GM21717 (cell line): ENCODE measurements at regions not wholly inside any gene's neighbourhood (a gene's known extent, or its start where the extent isn't known, plus 50 kb on each side); places are given as distances from the start of the nearest gene placed in this dataset.
"Not testable (repeated sequence)": the region's sequence is repeated elsewhere in the genome, so short reads cannot be mapped to it uniquely, and the experiment has no call there.

Source experiments
- ATAC-seq: cut with Tn5 transposase; IDR thresholded peaks from one replicate; pipeline ENCODE4 v1.9.1; 2021; ENCODE audit warnings: mild to moderate bottlenecking, moderate library complexity; ENCODE audit not compliant: unreplicated experiment

DNA sequence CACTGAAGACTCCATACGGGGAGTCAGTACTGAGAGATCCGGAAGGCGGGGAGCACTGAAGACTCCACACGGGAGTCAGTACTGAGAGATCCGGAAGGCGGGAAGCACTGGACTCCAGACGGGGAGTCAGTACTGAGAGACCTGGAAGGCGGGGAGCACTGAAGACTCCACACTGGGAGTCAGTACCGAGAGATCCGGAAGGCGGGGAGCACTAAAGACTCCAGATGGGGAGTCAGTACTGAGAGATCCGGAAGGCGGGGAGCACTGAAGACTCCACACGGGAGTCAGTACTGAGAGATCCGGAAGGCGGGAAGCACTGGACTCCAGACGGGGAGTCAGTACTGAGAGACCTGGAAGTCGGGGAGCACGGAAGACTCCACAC, 77.2 kb downstream of the DLL1 start:
- ATAC-seq: not testable (repeated sequence)

DNA sequence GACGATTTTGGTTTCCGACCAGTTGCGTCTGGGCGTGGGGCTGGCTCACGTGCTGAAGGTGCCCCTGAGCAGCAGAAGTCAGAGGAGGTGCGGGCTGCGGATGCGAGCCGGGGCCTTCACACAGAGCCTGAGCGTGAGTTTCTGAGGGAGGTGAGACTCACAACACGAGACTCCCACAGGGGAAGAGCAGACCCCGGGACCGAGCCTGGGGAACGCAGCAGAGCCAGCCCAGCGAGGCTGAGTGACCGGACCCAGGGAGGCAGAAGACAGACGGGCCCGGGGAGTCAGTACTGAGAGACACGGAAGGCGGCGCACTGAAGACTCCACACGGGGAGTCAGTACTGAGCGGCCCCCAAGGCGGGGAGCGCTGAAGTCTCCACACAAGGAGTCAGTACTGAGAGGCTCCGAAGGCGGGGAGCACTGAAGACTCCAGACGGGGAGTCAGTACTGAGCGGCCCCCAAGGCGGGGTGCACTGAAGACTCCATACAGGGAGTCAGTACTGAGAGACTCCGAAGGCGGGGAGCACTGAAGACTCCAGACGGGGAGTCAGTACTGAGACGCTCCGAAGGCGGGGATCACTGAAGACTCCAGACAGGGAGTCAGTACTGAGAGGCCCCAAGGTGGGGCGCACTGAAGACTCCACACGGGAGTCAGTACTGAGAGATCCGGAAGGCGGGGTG, 77.8 kb downstream of the DLL1 start:
- ATAC-seq: no peak

DNA sequence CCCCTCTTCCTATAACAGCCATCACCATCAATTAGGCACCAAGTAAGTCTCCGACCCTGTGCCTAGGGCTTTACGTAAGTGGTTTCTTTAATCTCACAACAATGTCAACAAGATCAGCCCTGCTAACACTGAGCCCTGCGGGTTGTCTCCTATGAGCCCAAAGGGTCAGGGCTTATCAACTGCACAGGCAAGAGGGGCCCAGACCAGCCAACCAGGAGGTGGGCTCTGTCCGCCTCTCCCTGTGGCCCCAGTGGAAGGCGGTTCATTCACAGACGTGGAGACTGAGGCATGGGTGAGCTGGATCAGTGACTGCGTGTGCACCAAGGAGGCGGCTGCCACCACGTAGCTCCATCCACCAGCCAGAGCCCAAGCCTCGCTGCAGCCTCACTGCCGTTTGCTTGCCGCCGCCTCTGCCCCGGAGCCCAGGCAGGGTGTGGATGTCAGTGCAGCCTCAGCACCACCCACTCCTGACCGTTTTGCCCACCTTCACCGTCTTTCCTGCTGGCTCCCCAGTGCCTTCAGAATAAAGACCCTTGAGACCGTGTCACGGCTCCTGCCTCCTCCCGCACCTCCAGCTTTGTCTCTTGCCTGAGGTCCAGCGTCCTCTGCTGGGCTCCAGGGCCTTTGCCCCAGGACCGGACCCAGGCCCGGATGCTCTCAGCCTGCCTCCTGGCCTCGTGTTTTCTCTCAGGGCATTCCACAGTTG, 78.7 kb downstream of the DLL1 start:
- ATAC-seq: no peak

DNA sequence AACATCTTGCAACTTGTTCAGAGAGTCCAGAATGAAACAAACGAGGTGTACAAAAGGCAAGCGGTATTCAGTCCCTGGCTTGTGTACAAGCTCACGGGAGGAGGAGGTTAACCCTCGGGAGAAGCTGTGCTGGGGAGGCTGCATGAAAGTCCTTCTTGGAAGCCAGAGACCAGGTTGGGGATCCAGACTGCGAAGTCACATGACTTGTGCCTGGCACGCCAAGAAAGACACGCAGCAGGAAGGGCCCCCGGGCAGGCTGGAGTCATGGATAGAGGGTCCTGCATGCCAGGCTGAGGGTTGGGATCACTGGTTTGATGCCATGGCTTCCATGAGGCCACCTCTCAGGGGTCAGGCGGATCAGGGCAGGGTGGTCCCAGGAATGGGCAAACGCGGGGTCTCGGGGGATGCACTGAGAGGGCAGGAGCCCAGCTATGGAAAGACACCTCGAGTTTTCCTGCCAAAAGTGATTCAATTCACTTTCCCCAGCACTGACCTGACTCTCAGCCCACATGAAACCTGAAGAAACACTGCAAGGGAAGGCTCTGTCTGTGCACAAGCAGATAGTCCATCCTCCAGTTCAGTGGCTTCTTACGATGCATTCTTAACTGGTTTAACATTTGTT, 79.4 kb downstream of the DLL1 start:
- ATAC-seq: no peak

DNA sequence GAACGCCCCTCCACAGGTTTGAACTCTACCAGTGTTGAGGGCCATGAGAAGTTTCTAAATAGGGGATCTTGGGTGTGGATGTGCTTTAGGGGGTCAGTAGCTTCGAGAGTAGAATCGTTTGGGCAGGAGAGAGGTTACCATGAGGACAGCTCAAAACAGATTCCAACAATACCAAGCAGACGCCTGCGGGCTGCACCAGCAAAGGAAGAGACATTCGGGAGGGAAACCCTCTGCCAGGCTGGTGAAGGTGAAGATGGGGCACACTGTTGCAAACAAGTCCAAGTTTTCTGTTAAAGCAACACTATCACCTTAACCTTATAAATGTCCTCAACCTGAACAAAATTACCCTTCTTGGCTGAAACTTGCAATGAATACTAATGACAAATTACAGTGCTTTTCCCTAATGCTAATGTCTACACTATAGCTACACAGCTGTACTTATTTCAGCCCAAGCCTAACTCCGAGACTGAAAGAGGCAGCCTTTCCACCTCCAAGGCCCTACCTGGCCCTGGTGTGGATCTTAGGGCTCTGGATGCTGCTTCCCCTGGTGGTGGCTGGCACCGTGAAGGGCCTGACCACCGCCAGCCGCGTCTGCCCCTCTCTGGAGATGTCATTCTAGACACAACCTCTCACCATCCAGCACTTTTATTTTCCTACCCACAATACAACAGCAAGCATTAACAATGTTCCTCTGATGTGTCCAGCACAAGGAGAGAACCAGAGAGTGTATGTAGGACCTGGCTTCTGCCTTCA, 80.1 kb downstream of the DLL1 start:
- ATAC-seq: no peak

DNA sequence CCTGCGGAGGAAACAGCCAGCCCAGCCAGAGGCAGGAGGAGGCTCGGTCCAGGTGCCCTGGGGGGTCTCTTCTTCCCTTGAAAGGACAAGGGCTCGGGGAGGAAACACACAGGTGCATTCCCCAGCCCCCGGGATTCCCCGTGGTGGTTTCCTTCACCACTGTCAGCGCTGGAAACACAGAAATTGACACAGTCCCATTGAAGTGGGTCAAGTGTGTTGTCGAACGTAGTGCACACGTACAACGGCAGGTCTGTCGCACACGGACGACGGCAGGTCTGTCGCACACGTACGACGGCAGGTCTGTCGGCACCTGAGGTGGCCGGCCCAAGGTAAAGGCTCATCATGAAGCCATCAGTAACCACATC, 80.9 kb downstream of the DLL1 start:
- ATAC-seq: no peak

DNA sequence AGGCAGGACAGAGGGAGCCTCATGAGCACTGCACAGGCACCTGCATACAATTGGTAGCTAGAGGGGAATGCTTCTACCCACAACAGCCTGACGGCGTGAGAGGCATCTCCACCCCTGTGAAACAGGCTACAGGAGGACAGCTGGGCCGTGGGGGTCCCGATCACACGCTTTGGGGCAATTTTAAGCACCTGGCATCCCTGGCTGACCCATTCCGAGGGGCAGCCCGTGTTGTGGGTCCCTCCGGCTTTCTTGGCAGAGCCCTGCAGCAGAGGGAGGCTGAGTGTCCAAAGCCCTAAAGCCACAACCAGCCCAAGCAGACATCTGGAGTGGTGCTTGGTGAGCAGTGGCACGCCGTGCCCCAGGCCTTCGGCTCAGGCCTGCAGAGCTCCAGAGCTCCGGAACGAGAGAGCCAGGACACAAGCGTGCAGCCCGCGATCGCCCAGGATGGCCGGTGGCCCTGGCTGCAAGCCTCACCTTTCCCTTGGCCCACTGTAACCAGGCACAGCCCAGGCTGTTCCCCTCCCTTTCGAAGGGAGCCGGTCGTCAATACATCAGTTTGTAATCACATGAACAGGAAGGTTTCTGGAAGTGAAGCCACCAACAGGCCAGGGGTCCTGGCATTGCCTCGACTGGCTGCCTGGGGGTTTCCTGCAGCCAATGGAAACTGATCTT, 81.4 kb downstream of the DLL1 start:
- no peak for ATAC-seq

DNA sequence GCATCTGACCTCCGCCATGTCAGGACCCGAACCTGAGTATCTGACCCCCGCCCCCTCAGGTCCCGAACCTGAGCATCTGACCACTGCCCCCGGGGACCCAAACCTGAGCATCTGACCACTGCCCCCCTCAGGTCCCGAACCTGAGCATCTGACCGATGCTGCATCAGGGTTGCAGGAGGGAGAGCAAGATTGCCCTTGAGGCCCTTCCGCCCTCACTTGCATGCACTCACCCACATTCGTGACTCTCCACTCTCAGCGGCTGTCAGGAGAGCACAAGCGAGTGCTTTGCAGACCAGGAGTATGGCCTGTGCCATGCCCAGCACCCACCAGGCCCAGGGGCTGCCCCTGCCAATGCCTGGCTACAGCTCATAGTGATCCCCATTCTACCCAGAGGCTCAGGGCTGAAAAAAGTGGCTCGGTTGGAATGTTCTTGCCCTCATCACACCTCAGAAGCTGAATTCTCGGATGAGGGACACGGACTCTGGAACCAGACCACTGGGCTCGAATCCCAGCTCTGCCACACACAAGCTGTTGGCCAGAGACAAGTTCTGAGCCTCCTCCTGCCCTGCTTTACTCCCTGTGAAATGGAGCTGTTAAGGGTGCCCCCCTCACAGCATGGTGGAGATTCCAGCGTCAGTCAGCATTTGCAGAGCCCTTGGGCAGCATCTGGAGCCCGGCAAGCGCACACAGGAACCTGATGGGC, 82.1 kb downstream of the DLL1 start:
- ATAC-seq: no peak

DNA sequence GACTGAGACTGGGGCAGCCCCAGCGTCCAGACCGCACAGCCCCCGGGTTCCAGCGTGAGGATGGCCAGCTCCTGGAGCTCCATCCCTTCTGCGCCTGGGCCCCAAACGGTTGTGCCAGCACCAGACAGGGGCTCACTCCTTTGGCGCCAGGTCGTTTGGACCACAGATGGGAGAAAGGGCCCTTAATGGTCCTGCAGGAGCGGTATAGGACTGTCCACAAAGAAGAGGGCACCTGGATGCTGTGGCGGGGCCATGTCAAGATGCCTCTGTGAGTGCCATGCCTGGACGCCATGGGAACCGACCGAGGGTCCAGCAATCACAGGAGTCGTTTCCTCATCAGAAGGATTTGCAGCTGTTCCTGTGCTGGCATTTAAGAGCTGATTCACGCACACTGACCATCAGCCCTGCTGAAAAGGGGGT, 82.7 kb downstream of the DLL1 start:
- ATAC-seq: no peak

DNA sequence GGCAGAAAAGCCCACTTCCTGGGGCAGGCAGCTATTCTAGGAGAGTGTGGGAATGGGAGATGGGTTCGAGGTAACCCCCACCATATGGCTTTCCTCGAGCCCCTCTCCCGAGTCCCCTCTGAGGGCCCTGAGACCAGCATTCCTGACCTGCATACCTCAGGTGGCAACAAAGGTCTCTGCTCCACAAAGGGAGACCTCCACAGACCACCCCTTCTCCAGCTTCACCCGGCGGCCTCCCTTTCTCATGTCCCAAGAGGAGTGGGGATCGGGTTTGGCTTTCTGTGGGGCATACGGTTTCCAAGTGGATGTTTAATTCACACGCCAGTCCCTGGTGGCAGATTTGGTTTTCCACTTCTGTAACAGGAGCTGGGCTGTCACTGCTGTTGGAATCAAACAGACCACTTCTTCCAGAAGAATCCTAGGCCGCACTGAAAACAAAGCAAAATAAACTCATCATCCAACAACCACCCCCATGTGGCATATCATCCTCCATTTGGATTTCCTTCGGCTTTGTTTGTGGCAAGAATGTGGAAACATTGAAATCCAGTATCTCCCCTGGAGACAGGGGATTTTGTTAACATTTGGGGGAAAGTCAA, 83.2 kb downstream of the DLL1 start:
- no peak for ATAC-seq

DNA sequence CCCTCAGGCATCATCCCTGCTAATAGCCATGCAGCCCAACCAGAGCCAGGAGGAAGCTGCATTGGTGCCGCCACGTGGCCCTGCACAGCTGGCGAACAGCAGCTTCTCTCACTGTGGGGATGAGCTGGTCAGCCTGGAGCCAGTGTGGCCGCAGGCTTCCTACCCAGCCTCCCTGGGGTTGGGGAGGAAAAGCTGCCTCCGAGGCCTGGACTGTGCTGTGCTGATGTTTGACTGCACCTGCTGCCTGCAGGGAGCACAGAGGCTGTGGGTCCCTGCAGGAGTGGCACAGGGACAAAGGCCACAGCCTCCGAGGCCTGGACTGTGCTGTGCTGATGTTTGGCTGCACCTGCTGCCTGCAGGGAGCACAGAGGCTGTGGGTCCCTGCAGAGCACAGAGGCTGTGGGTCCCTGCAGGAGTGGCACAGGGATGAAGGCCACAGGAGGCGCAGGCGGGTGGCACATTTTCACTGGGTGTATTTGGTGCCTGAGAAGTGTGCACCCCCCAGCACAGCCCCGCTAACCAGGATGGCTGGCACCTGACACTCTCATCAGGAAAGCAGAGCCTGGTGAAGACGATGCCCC, 83.9 kb downstream of the DLL1 start:
- ATAC-seq: no peak

DNA sequence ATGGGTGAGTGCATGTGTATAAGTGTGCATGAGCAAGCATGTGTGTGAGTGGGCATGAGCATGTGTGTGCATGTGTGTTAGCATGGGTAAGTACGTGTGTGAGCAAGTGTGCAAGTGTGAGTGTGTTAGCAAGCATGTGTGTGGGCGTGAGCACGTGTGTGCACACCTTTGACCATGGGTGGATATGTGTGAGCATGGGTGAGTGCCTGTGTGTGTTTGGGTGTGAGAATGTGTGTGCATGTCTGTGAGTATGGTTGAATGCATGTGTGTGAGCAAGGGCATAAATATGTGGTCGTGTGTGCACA, 84.6 kb downstream of the DLL1 start:
- no peak for ATAC-seq

DNA sequence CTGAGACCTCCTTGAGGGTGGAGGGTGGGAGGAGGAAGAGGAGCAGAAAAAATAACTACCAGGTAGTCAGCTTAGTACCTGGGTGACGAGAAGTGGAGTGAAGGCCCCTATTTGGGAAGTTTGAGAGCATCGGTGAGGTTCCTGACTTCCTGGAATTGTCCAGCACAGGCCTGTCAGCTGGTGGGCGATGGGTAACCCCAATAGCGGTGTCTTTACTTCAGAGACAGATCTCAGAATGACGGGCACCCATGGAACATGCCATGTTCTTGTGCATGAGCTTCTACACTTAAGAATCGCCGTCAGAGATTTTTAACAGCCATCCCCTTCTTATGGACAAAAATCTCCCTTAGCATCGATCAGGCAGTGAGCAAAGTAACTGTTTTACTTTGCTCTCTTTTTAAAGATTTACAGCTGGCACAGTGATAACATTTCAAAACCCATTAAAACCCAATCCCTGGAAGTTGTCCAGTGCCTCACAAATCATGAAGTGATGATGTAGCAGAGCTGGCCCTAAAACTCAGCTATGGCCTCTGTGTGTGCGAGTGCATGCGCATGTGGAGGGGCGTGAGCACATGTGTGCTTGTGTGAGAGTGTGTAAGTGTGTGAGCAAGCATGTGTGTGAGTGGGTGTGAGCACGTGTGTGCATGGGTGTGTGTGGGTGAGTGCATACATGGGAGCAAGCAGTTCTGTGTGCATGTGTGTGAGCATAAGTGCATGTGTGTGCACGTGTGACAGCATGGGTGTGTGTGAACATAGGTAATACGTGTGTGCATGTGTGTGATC, 85.2 kb downstream of the DLL1 start:
- no peak for ATAC-seq

DNA sequence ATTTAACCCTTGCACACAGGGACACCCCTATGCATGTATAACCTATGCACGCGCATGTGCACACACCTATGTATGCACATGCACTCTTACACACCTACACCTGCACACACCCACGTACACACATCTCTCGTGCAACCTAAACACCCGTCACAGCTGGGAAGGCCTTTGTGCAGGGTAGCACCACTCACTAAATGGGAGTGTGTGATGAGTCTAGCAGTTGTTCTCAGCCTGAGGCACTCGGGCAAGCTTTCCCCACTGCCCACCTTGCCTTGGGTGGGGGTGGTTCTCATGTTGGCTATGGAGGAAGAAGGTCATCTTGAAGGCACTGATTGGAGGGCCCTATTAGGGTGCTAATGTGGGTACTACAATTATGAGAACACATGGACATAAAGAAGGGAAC, 85.8 kb downstream of the DLL1 start:
- no peak for ATAC-seq

DNA sequence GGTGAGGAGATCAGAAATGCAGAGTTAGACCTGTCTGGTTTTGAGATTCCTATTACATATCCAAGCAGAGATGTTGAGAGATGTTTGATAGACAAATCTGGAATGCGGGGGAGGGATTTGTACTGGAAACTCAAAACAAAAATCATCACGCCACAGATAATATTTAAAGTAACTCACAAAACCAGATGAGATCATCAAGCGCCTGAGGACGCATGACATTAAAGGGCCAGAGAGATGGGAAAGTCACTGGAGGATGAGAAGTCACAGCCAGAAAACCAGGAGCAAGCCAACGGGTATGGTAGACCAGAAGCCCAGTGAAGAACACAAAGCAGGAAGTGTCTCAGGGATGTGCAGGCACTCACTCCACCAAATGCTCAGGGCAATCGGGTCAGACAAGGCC, 87.7 kb downstream of the DLL1 start:
- no peak for ATAC-seq

DNA sequence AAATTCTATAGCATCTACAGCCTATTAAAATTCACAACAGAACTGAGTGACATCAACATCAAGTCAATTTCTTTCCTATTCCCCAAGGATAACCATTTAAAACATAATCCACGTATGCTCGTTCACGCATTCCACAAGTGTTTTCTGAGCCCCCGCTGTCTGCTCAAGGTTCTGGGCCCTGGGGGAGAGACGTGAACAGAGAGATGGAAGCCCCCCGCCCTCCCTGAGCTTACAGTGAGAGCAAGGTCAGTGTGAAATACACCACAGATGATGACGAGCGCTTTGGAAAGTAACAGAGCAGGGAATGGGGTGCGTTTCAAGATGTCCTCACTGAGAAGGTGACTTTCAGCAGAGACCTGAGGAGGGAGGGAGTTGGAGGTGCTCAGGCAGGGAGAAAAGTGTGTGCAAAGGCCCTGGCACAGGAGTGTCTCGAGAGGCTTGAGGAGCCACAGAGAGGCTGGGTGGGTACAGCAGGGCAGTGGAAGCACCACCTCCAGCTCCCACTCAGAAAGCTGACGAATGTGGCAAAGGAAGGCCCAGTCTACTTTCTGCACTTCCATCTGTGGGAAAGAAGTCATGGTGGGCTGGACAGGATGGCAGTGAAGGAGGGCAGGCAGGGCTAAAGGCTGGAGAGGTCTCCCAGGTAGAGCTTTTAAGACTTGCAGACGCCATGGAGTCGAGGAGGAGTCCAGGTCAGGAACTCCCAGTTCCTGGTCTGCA, 88.3 kb downstream of the DLL1 start:
- no peak for ATAC-seq

DNA sequence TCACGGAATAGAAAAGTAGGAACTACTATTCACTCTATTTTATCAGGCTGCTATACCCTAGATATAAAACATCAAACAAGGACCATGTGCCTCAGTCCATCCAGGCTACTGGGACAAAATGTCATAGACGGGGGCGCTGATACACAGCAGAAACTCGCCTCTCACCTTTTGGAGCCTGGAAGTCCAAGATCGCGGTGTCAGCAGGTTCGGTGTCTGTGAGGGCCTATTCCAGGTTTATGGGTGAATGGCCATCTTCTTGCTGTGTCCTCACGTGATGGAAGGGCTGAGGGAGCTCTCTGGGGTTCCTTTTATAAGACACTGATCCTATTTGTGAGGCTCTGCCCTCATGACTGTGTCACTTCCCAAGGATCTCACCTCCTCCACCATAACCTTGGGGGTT, 89.5 kb downstream of the DLL1 start:
- ATAC-seq: no peak

DNA sequence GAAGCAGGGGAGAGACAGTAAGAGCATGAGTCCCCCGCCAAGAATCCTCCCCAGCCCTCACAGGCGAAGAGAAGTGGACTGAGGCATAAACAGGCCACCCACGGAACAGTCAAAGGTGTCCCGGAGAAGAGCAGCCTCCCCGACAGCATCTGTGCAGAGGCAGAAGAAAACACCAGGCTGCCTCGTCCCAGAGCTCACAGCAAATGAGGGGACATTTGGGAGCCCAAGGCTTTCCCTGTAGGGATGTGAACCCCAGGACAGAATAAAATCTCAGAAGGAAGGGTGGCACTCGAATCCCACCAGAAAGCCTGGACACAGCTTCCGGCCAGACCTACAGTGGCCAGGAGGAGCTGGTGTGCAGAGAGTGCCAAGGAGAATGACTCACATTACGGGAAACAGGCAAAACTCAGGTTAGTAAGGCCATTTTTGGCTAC, 90.4 kb downstream of the DLL1 start:
- ATAC-seq: no peak

DNA sequence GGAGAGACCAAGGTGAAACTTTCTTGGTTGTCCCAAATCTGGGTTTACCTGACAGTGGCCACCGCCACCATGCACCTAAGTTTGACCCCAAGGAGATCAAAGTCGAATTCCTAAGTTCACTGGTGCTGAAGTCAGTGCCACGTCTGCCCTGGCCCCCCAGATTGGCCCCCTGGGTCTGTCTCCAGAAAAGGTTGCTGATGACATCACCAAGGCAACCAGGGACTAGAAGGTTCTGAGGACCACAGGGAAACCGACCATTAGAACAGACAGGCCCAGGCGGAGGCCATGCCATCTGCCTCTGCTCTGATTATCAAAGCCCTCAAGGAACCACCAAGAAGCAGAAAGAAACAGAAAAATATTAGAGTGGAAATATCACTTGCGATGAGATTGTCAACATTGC, 91.2 kb downstream of the DLL1 start:
- ATAC-seq: no peak
